CD4-positive, alpha-beta T cell (primary cell): ENCODE measurements at regions not wholly inside any gene's neighbourhood (a gene's known extent, or its start where the extent isn't known, plus 50 kb on each side); places are given as distances from the start of the nearest gene placed in this dataset.

ENCODE experiments used
- ATAC-seq: fragments of 200-7000 bp; cut with Tn5 transposase; one replicate; pipeline ENCODE4 v1.10.0; 2022; ENCODE audit warnings: mild to moderate bottlenecking; ENCODE audit not compliant: poor library complexity
- CTCF ChIA-PET: fragments of 350-600 bp; sonication (Branson Sonifier 250); formaldehyde crosslinking; loops from one replicate; lab custom pipeline; 2021; ENCODE audit warnings: antibody characterized with exemption, inconsistent platforms; lab: Charles Lee
- POLR2A ChIA-PET: fragments of 350-600 bp; sonication (Branson Sonifier 250); formaldehyde crosslinking; loops from one replicate; lab custom pipeline; 2021; ENCODE audit warnings: antibody characterized with exemption, inconsistent platforms; lab: Charles Lee
- DNase-seq, 14 experiments: peaks; one replicate each; pipeline ENCODE4 v3.0.0-alpha.2; 2013 to 2020; ENCODE audit warnings: mixed read lengths in 2 of 14
- H3K27ac ChIP-seq, 2 donors: one replicate each; pipeline versions ENCODE4 v1.5.1 to v1.7.0; 2013; ENCODE audit warnings: low read length in 2 of 2, low read depth in 1 of 2, mild to moderate bottlenecking in 1 of 2
- H3K27me3 ChIP-seq, 2 experiments: 1 replicate in 1 of 2; 2 replicates in 1 of 2; pipeline versions ENCODE4 v1.6.1 to v1.7.0; 2013; ENCODE audit warnings: low read length in 2 of 2, control low read depth in 1 of 2, mild to moderate bottlenecking in 1 of 2, moderate library complexity in 1 of 2; ENCODE audit not compliant: insufficient read depth in 2 of 2, control insufficient read depth in 1 of 2
- H3K36me3 ChIP-seq: one replicate; pipeline ENCODE4 v1.6.1; 2013; ENCODE audit warnings: low read length, control low read depth; ENCODE audit not compliant: insufficient read depth
- H3K4me1 ChIP-seq: one replicate; pipeline ENCODE4 v1.6.1; 2013; ENCODE audit warnings: low read length, control low read depth; ENCODE audit not compliant: insufficient read depth
- H3K4me3 ChIP-seq: one replicate; pipeline ENCODE4 v1.5.1; 2013; ENCODE audit warnings: mild to moderate bottlenecking, low read length, moderate library complexity
- H3K9me3 ChIP-seq, 2 experiments: 1 replicate in 1 of 2; 2 replicates in 1 of 2; pipeline versions ENCODE4 v1.6.1 to v1.7.0; 2013; ENCODE audit warnings: low read length in 2 of 2, mild to moderate bottlenecking in 2 of 2, control low read depth in 1 of 2, moderate library complexity in 1 of 2; ENCODE audit not compliant: control insufficient read depth in 1 of 2, insufficient read depth in 1 of 2
- H3K27ac Mint-ChIP-seq: one replicate; pipeline ENCODE4 v1.8.0; 2020; ENCODE audit warnings: mixed read lengths
- H3K27me3 Mint-ChIP-seq: one replicate; pipeline ENCODE4 v1.8.0; 2021; ENCODE audit warnings: mixed read lengths
- H3K36me3 Mint-ChIP-seq: one replicate; pipeline ENCODE4 v1.8.0; 2021; ENCODE audit warnings: low read depth, mixed read lengths
- H3K4me1 Mint-ChIP-seq: one replicate; pipeline ENCODE4 v1.8.0; 2021; ENCODE audit warnings: low read depth, mixed read lengths
- H3K4me3 Mint-ChIP-seq: one replicate; pipeline ENCODE4 v1.8.0; 2020; ENCODE audit warnings: mild to moderate bottlenecking, mixed read lengths
- H3K9me3 Mint-ChIP-seq: one replicate; pipeline ENCODE4 v1.8.0; 2020; ENCODE audit warnings: mixed read lengths
- CTCF ChIP-seq: fragments of 200-600 bp; IDR thresholded peaks from one replicate; pipeline ENCODE4 v1.8.0; 2022; ENCODE audit warnings: antibody characterized with exemption, mild to moderate bottlenecking
- intact Hi-C, 2 experiments: fragments of 100-400 bp; cut with DNase I in 1 of 2; cut with micrococcal nuclease in 1 of 2; formaldehyde crosslinking; loops; one replicate each; pipeline versions ENCODE4 v1.15.1 to v1.9.0; 2023 to 2025; cut with DNase I, micrococcal nuclease

DNA sequence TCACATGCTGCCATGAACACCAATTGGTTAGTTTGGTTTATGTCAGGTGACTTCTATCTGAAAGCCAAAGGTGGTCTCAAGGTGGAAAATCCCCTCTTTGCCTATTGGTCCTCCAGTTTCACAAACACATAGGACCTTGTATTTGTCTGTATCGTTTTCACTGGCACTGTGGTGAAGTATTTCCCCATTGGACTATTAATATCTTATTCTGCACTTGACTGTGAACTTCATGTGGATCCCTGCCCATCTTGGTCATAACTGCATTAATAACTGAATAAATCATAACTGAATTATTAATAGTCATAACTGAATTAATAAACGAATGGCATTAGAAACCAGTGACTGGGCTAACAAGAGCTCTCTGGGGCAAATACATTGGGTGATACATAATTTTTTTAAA lies 341.3 kb upstream of the ADAMTS9 start:
- POLR2A ChIA-PET, result no interaction called here
- Histone ChIP-seq H3K4me3 (no peak overlapping the region), H3K27ac (no peak overlapping the region), H3K27me3 (no peaks in the 10 kb centered on the region), H3K9me3 (peaks cover 5 to 6% of the 10 kb centered on the region in 2 experiments), H3K36me3 (no peaks in the 10 kb centered on the region), H3K4me1 (no peaks in the 10 kb centered on the region)
- Mint-ChIP-seq H3K27ac (no peak overlapping the region), H3K27me3 (no peaks in the 10 kb centered on the region), H3K9me3 (peaks cover 17% of the 10 kb centered on the region), H3K4me1 (no peaks in the 10 kb centered on the region), H3K36me3 (no peaks in the 10 kb centered on the region), H3K4me3 (no peak overlapping the region)
- ATAC-seq, result no peak
- intact Hi-C loops, result no loop called here
- CTCF ChIA-PET, result interaction anchor here (0.6 kb wide), 1 partner anchor 35 kb away, joined by 5 read pairs; no protein-coding TSS in a partner anchor
- no peak for DNase-seq
- no peak for TF ChIP-seq CTCF

GRCh38 chr3:65028024-65028423 lies 340.2 kb upstream of the ADAMTS9 start:
- Histone ChIP-seq H3K27me3 (no peaks in the 10 kb centered on the region), H3K27ac (no peak overlapping the region), H3K4me1 (no peaks in the 10 kb centered on the region), H3K9me3 (peaks cover 5 to 8% of the 10 kb centered on the region in 2 experiments), H3K4me3 (no peak overlapping the region), H3K36me3 (no peaks in the 10 kb centered on the region)
- TF ChIP-seq CTCF, result no peak
- CTCF ChIA-PET, result no interaction called here
- Mint-ChIP-seq H3K27ac (no peak overlapping the region), H3K4me3 (no peak overlapping the region), H3K9me3 (peaks cover 17% of the 10 kb centered on the region), H3K36me3 (no peaks in the 10 kb centered on the region), H3K4me1 (no peaks in the 10 kb centered on the region), H3K27me3 (no peaks in the 10 kb centered on the region)
- ATAC-seq, result no peak
- intact Hi-C loops, result no loop called here
- no peak for DNase-seq
- POLR2A ChIA-PET, result no interaction called here

- H3K27ac ChIP-seq, result no peak overlapping the region
- H3K4me1 ChIP-seq, result no peaks in the 10 kb centered on the region
- TF ChIP-seq CTCF, result no peak
- no peaks in the 10 kb centered on the region for H3K36me3 ChIP-seq
- ChIA-PET CTCF (no interaction called here), POLR2A (no interaction called here)
- ATAC-seq (no peak), DNase-seq (no peak)
- H3K36me3 Mint-ChIP-seq, result no peaks in the 10 kb centered on the region
- H3K4me3 Mint-ChIP-seq, result no peak overlapping the region
- no peaks in the 10 kb centered on the region for H3K27me3 Mint-ChIP-seq
- H3K4me3 ChIP-seq, result no peak overlapping the region
- H3K9me3 ChIP-seq, result peaks cover 5 to 8% of the 10 kb centered on the region in 2 experiments
- intact Hi-C loops, result no loop called here
- peaks cover 17% of the 10 kb centered on the region for H3K9me3 Mint-ChIP-seq
- H3K4me1 Mint-ChIP-seq, result no peaks in the 10 kb centered on the region
- H3K27ac Mint-ChIP-seq, result no peak overlapping the region
- no peaks in the 10 kb centered on the region for H3K27me3 ChIP-seq
These were observed 339.5 kb upstream of the ADAMTS9 start for GRCh38 chr3:65027335-65027734.
